GM12878 (cell line): ENCODE measurements at regions not wholly inside any gene's neighbourhood (a gene's known extent, or its start where the extent isn't known, plus 50 kb on each side); places are given as distances from the start of the nearest gene placed in this dataset.

ENCODE experiments used
- ATAC-seq: fragments of 200-7000 bp; cut with Tn5 transposase; 3 replicates; pipeline ENCODE4 v1.9.1; 2020; ENCODE audit warnings: mild to moderate bottlenecking, moderate library complexity
- BruUV-seq: library from RNA; stranded (reverse); fragments of 400-500 nt; replicated peaks from 2 replicates; lab custom pipeline; 2021; lab: Mats Ljungman, UMichigan
- CTCF ChIA-PET: fragments of 300-600 bp; sonication (Branson Sonifier 250); formaldehyde crosslinking; extraction: SDS; loops from one replicate; lab custom pipeline; 2021; ENCODE audit warnings: inconsistent platforms; lab: Yijun Ruan, JAX
- POLR2A ChIA-PET: fragments of 350-600 bp; formaldehyde crosslinking; extraction: SDS; loops from one replicate; lab custom pipeline; 2021; ENCODE audit warnings: inconsistent platforms; lab: Charles Lee
- RAD21 ChIA-PET: fragments of 300-600 bp; sonication (Branson Sonifier 250); formaldehyde crosslinking; loops from one replicate; lab custom pipeline; 2023; ENCODE audit warnings: antibody characterized with exemption; ENCODE audit not compliant: unreplicated experiment; lab: Charles Lee
- SMC1A ChIA-PET: fragments of 300-600 bp; sonication (Branson Sonifier 250); formaldehyde crosslinking; loops from one replicate; lab custom pipeline; 2023; ENCODE audit not compliant: unreplicated experiment, uncharacterized antibody; lab: Charles Lee
- DNase-seq: peaks from one replicate; pipeline ENCODE4 v3.0.0-alpha.2; 2011; ENCODE audit warnings: low read depth, low spot score
- FAIRE-seq: peaks from 3 replicates; lab custom pipeline; 2011; peaks lifted over from hg19 to GRCh38; lab: Jason Lieb, UNC
- H2AFZ ChIP-seq: 2 replicates; pipeline ENCODE4 v1.6.0; 2011; ENCODE audit warnings: low read depth, low read length, control low read depth; ENCODE audit not compliant: control insufficient read depth
- H3K27ac ChIP-seq: 2 replicates; pipeline ENCODE4 v1.5.1; 2011; ENCODE audit warnings: control low read depth; ENCODE audit not compliant: control insufficient read depth, insufficient read depth
- H3K27me3 ChIP-seq, 2 experiments: replicated peaks in 1 of 2; 2 replicates each; pipeline versions ENCODE4 v1.6.0 to v1.6.1; 2011; ENCODE audit warnings: low read length in 1 of 2; ENCODE audit not compliant: control insufficient read depth in 2 of 2, insufficient read depth in 2 of 2
- H3K36me3 ChIP-seq, 2 experiments: 2 replicates each; pipeline ENCODE4 v1.5.1; 2011; ENCODE audit warnings: low read length in 1 of 2; ENCODE audit not compliant: control insufficient read depth in 2 of 2, insufficient read depth in 2 of 2
- H3K4me1 ChIP-seq: 2 replicates; pipeline ENCODE4 v1.6.1; 2011; ENCODE audit warnings: mild to moderate bottlenecking, low read length, moderate library complexity, mixed read lengths; ENCODE audit not compliant: control insufficient read depth, insufficient read depth
- H3K4me2 ChIP-seq: 2 replicates; pipeline ENCODE4 v1.6.0; 2011; ENCODE audit warnings: control low read depth; ENCODE audit not compliant: control insufficient read depth, insufficient read depth
- H3K4me3 ChIP-seq: fragments of 200-600 bp; sonication (generic); 2 replicates; pipeline ENCODE4 v1.5.1; 2016
- H3K79me2 ChIP-seq: 2 replicates; pipeline ENCODE4 v1.6.0; 2011; ENCODE audit warnings: low read length; ENCODE audit not compliant: control insufficient read depth, insufficient read depth
- H3K9ac ChIP-seq: 2 replicates; pipeline ENCODE4 v1.8.0; 2011; ENCODE audit warnings: low read length, control low read depth, mixed read lengths; ENCODE audit not compliant: control insufficient read depth, insufficient read depth
- H3K9me3 ChIP-seq: replicated peaks from 3 replicates; pipeline ENCODE4 v1.5.1; 2011; ENCODE audit warnings: mild to moderate bottlenecking, low read length; ENCODE audit not compliant: control insufficient read depth, insufficient read depth
- H4K20me1 ChIP-seq: 2 replicates; pipeline ENCODE4 v1.6.0; 2011; ENCODE audit not compliant: control insufficient read depth, insufficient read depth
- ASH2L ChIP-seq: fragments of 300-600, 200-600 bp; sonication (generic); IDR thresholded peaks from 2 replicates; pipeline ENCODE4 v1.6.1; 2017; ENCODE audit warnings: low read depth, mild to moderate bottlenecking, borderline replicate concordance
- CEBPB ChIP-seq, 2 experiments: fragments of 150-350 bp in 1 of 2; IDR thresholded peaks; 2 replicates each; pipeline ENCODE4 v1.6.1; 2012 to 2014; ENCODE audit warnings: low read depth in 2 of 2, low read length in 2 of 2, borderline replicate concordance in 1 of 2, inconsistent platforms in 1 of 2
- HCFC1 ChIP-seq: fragments of 150-350 bp; IDR thresholded peaks from 2 replicates; pipeline ENCODE4 v1.6.1; 2014; ENCODE audit warnings: low read length
- KDM1A ChIP-seq: fragments of 200-600 bp; sonication (generic); IDR thresholded peaks from 2 replicates; pipeline ENCODE4 v1.6.1; 2016; ENCODE audit warnings: borderline replicate concordance
- MEF2A ChIP-seq: IDR thresholded peaks from 2 replicates; pipeline ENCODE4 v1.6.1; 2011; ENCODE audit warnings: low read depth, mild to moderate bottlenecking, low read length, moderate library complexity; ENCODE audit not compliant: insufficient read depth
- MYB ChIP-seq: fragments of 150-350 bp; IDR thresholded peaks from 2 replicates; pipeline ENCODE4 v1.6.1; 2014; ENCODE audit warnings: mild to moderate bottlenecking, low read depth, low read length, borderline replicate concordance
- TCF12 ChIP-seq: IDR thresholded peaks from 2 replicates; pipeline ENCODE4 v1.6.1; 2011; ENCODE audit warnings: low read depth, mild to moderate bottlenecking, low read length
- TCF3 ChIP-seq: IDR thresholded peaks from 2 replicates; pipeline ENCODE4 v1.6.1; 2012; ENCODE audit warnings: low read depth, mild to moderate bottlenecking, low read length, borderline replicate concordance; ENCODE audit not compliant: insufficient read depth
- WGBS: methylation state at CpG from one replicate; pipeline ENCODE4 v1.1.6; 2016; ENCODE audit warnings: low lambda C conversion rate; ENCODE audit not compliant: insufficient replicate concordance, insufficient coverage; ENCODE audit errors: missing lambda C conversion rate; 5-methylcytosine and 5-hydroxymethylcytosine counted together
- in situ Hi-C: fragments of 300-500 bp; cut with MboI; formaldehyde crosslinking; loops from 9 replicates; pipeline ENCODE4 v1.14.3; 2018; ENCODE audit warnings: mixed read lengths
- intact Hi-C: fragments of 100-400 bp; cut with micrococcal nuclease; formaldehyde crosslinking; loops from one replicate; pipeline ENCODE4 v1.14.2; 2022; ENCODE audit not compliant: unreplicated experiment
- TF ChIP-seq, protein P1 (sequence below): IDR thresholded peaks from 2 replicates; pipeline ENCODE4 v1.6.1; 2011; ENCODE audit warnings: borderline replicate concordance, low read depth, mild to moderate bottlenecking, moderate library complexity, low read length; ENCODE audit not compliant: insufficient read depth, poor library complexity, severe bottlenecking
- TF ChIP-seq, protein P2 (sequence below): fragments of 450-650 bp; IDR thresholded peaks from 2 replicates; pipeline ENCODE4 v1.6.1; 2017; ENCODE audit warnings: mild to moderate bottlenecking, moderate library complexity

DNA sequence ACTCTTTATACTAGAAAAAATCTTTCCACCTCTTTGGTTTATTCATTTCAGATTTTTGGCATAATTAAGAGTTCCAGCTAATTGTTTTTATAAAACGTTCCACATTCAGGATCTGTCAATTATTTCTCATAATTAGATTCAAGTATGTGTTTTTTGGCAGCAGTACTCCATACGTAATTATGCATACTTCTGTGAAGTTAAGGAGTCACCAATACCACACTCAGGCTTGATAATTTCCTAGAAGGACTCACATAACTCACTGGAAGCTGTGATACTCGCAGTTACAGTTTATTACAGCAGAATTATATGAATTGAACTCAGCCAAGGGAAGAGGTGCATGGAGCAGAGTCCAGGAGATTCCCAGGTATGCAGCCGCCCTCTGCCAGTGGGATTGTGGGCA is 290.5 kb upstream of the AKR1E2 start:
- in situ Hi-C loops = no loop called here
- ChIA-PET CTCF (no interaction called here), RAD21 (no interaction called here), SMC1A (interaction anchor here (0.5 kb wide), 1 partner anchor 482 kb away, joined by 3 read pairs; no protein-coding TSS in a partner anchor), POLR2A (no interaction called here)
- ATAC-seq = no peak
- H3K27me3 ChIP-seq = no peaks in the 10 kb centered on the region
- no peaks in the 10 kb centered on the region for H3K79me2 ChIP-seq
- TF ChIP-seq HCFC1 = no peak
- no peak for TF ChIP-seq MEF2A
- TF ChIP-seq MYB = no peak
- no peak for TF ChIP-seq KDM1A
- no peak for TF ChIP-seq ASH2L
- no peak for TF ChIP-seq TCF12
- no peaks in the 10 kb centered on the region for H3K9me3 ChIP-seq
- WGBS = 25% methylated on average over 4 of the region's 4 CpGs
- no TSS peak for BruUV-seq
- H2AFZ ChIP-seq = no peak overlapping the region
- DNase-seq = no peak
- no peaks in the 10 kb centered on the region for H3K4me1 ChIP-seq
- H3K9ac ChIP-seq = no peak overlapping the region
- no peak overlapping the region for H3K4me2 ChIP-seq
- no peaks in the 10 kb centered on the region for H4K20me1 ChIP-seq
- H3K36me3 ChIP-seq = no peaks in the 10 kb centered on the region
- no peak for FAIRE-seq
- no peak overlapping the region for H3K27ac ChIP-seq
- intact Hi-C loops = no loop called here
- no peak overlapping the region for H3K4me3 ChIP-seq

DNA sequence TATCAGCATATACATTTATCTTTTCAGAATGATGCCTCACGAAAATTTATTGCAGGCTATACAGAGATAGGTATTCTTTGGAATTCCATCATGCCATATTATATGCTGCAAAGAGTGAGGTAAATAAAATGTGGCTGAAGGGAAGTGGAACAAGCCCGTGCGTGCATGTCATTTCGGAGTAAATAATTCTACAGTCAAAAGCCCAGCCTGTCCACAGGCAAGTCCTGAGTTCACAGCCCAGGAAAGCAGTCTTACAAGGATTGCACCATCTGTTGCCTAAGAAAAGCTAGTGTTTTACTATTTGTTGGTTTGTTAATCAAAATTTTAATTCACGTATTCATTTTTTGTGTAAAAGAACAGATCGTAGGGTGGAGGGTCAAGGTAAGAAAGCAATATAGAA is 292.4 kb upstream of the AKR1E2 start:
- CTCF ChIA-PET = no interaction called here
- Histone ChIP-seq H3K9ac (no peak overlapping the region), H3K36me3 (no peaks in the 10 kb centered on the region), H3K4me2 (no peak overlapping the region), H3K4me1 (no peaks in the 10 kb centered on the region), H4K20me1 (no peaks in the 10 kb centered on the region), H3K27me3 (no peaks in the 10 kb centered on the region), H3K79me2 (no peaks in the 10 kb centered on the region), H2AFZ (no peak overlapping the region), H3K4me3 (no peak overlapping the region), H3K27ac (no peak overlapping the region), H3K9me3 (no peaks in the 10 kb centered on the region)
- WGBS = 56% methylated on average over 6 of the region's 6 CpGs
- POLR2A ChIA-PET = no interaction called here
- intact Hi-C loops (no loop called here), in situ Hi-C loops (no loop called here)
- no peak for DNase-seq
- no peak for ATAC-seq
- RAD21 ChIA-PET = no interaction called here
- FAIRE-seq = no peak
- SMC1A ChIA-PET = no interaction called here
- BruUV-seq = no TSS peak
- no peak for TF ChIP-seq CEBPB (IDR thresholded peaks at IDR 0.05; ENCODE audit: borderline replicate concordance in 1 of 2, low read depth in 2 of 2, low read length in 2 of 2)
- TF ChIP-seq KDM1A = no peak
- no peak for TF ChIP-seq TCF3
- TF ChIP-seq, protein P1, sequence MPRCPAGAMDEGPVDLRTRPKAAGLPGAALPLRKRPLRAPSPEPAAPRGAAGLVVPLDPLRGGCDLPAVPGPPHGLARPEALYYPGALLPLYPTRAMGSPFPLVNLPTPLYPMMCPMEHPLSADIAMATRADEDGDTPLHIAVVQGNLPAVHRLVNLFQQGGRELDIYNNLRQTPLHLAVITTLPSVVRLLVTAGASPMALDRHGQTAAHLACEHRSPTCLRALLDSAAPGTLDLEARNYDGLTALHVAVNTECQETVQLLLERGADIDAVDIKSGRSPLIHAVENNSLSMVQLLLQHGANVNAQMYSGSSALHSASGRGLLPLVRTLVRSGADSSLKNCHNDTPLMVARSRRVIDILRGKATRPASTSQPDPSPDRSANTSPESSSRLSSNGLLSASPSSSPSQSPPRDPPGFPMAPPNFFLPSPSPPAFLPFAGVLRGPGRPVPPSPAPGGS = no peak
- TF ChIP-seq, protein P2, sequence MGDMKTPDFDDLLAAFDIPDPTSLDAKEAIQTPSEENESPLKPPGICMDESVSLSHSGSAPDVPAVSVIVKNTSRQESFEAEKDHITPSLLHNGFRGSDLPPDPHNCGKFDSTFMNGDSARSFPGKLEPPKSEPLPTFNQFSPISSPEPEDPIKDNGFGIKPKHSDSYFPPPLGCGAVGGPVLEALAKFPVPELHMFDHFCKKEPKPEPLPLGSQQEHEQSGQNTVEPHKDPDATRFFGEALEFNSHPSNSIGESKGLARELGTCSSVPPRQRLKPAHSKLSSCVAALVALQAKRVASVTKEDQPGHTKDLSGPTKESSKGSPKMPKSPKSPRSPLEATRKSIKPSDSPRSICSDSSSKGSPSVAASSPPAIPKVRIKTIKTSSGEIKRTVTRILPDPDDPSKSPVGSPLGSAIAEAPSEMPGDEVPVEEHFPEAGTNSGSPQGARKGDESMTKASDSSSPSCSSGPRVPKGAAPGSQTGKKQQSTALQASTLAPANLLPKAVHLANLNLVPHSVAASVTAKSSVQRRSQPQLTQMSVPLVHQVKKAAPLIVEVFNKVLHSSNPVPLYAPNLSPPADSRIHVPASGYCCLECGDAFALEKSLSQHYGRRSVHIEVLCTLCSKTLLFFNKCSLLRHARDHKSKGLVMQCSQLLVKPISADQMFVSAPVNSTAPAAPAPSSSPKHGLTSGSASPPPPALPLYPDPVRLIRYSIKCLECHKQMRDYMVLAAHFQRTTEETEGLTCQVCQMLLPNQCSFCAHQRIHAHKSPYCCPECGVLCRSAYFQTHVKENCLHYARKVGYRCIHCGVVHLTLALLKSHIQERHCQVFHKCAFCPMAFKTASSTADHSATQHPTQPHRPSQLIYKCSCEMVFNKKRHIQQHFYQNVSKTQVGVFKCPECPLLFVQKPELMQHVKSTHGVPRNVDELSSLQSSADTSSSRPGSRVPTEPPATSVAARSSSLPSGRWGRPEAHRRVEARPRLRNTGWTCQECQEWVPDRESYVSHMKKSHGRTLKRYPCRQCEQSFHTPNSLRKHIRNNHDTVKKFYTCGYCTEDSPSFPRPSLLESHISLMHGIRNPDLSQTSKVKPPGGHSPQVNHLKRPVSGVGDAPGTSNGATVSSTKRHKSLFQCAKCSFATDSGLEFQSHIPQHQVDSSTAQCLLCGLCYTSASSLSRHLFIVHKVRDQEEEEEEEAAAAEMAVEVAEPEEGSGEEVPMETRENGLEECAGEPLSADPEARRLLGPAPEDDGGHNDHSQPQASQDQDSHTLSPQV = no peak
